ENCODE measurements at regions not wholly inside any gene's neighbourhood (a gene's known extent, or its start where the extent isn't known, plus 50 kb on each side); places are given as distances from the start of the nearest gene placed in this dataset.

DNA sequence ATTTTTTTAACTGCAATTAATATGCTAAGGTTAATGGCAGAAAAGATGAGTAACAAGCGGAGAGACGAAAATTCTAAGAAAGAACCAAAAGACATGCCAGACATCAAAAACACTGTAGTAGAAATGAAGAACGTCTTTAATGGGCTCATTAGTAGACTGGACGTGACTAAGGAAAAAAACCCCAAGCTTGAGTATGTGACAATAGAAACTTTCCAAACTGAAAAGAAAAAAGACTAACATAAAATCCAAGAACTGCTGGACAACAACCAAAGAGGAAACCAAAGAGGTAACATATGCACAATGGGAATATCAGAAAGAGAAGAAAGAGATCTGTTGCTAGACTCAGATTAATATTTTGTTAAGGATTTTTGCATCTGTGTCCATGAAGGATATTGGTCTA, 94.6 kb upstream of the SETMAR start:
- TF ChIP-seq, protein P1, sequence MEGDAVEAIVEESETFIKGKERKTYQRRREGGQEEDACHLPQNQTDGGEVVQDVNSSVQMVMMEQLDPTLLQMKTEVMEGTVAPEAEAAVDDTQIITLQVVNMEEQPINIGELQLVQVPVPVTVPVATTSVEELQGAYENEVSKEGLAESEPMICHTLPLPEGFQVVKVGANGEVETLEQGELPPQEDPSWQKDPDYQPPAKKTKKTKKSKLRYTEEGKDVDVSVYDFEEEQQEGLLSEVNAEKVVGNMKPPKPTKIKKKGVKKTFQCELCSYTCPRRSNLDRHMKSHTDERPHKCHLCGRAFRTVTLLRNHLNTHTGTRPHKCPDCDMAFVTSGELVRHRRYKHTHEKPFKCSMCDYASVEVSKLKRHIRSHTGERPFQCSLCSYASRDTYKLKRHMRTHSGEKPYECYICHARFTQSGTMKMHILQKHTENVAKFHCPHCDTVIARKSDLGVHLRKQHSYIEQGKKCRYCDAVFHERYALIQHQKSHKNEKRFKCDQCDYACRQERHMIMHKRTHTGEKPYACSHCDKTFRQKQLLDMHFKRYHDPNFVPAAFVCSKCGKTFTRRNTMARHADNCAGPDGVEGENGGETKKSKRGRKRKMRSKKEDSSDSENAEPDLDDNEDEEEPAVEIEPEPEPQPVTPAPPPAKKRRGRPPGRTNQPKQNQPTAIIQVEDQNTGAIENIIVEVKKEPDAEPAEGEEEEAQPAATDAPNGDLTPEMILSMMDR (IDR thresholded peaks at IDR 0.05) = no peak
- no peak for TF ChIP-seq EP300 (IDR thresholded peaks at IDR 0.05)
- no peak for TF ChIP-seq POLR2A (IDR thresholded peaks at IDR 0.05)
